Suppressor macrophage (primary cell): ENCODE measurements at regions not wholly inside any gene's neighbourhood (a gene's known extent, or its start where the extent isn't known, plus 50 kb on each side); places are given as distances from the start of the nearest gene placed in this dataset.
"Not testable (repeated sequence)": the region's sequence is repeated elsewhere in the genome, so short reads cannot be mapped to it uniquely, and the experiment has no call there.

Experiments used
- DNase-seq, 4 experiments: peaks; one replicate each; pipeline ENCODE4 v3.0.0-alpha.2; 2020 to 2022

DNA sequence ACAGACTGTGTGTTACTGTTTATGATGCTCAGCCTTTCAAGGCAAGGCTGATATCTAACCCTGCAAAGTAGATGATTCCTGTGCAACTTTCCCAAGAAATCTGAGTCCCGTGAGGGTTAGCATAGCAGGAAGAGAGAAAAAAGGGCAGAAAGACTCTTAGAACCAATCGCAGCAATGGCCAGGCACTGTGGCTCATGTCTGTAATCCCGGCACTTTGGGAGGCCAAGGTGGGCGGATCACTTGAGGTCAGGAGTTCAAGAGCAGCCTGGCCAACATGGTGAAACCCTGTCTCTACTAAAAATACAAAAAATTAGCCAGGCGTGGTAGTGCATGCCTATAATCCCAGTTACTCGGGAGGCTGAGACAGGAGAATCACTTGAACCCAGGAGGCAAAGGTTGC is 124.3 kb upstream of the CDH5 start:
- not testable (repeated sequence) for DNase-seq

DNA sequence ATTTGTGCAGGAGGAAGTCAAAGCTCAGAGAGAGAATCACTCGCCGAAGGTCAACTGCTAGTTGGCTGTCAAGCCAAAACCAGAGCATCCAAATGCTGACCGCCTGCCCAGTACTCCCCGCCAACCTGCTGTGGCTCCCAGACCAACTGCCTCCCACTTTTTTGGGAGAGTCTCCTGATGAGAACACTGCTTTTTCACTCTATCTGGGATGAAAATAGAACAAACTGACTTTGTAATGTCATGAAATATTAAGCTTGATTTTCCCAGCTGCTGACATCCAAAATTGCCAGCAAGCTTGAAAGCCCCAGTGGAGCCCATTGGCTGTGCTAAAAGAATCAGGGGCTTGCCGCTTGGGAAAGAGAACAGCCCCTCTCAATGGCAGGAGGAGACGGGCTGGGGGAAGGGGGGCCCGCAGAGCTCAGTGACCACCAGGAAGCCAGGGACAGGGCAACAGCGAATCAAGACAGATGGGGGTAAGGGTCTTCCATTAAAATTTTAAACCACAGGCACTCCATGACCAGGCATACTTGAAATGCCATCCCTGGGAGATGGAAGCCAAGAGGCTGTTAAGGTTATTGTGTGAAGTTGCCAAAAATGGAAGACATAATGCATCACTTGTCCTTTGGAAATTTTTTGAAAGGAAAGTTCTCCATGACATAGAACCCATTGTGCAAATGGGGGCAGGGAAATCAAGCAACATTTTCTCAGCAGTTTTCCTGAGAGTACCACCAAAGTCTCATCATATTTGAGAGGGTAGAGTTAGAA is 125.7 kb upstream of the CDH5 start:
- no peak for DNase-seq

DNA sequence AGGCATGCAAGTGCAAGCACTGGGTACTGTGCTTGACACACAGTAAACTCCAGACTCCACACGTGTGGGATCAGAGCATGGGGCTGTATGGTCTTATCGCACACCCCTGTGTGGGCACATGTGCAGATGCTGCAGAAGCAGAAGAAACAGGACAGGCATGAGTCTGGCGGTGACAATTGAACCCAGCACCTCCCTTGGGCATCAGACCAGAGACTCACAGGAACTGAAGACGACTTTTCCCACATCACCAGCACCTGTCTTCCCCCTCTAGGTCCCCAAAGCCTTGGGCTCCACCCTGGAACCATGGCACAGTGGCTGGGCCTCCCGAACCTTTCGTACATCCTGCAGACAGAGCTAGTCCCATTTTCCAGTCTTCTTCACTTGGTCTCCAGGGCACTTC is 126.4 kb upstream of the CDH5 start:
- DNase-seq = no peak

DNA sequence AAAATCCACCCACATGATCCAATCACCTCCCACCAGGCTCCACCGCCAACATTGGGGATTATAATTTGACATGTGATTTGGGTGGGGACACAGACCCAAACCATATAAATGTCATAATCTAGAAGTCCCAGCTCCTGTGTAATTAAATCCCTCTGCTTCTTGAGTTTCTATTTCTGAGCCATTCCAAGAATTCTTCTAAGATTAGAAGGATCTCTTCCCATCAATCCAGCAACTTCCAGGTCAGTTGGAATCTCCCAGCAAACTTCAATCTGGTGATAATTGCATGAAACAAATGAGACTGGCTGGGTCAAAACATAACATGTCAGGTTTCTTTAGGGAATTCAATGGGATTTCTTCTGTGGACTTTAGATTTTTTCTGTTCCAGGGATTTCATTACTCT is 127.8 kb upstream of the CDH5 start:
- DNase-seq = no peak

DNA sequence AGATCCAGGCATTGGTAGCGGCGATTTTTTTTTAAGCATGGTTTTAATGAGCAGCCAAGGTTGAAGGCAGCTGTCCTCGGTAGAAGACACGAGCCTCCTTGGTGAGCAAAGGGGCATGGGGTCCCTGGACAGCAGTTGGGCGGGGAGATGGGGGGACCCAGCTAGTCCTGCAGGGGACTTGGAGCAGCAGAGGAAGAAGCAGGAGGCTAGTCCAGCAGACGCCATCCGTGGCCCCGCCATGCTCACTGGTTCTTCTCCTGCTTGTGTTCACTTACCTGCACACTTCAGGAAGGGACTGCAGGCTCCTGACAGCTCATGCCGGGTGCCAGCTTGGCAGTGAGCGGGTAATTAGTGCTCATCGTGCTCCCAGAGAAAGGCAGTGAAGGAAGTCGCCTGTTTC is 130.2 kb upstream of the CDH5 start:
- DNase-seq = no peak

DNA sequence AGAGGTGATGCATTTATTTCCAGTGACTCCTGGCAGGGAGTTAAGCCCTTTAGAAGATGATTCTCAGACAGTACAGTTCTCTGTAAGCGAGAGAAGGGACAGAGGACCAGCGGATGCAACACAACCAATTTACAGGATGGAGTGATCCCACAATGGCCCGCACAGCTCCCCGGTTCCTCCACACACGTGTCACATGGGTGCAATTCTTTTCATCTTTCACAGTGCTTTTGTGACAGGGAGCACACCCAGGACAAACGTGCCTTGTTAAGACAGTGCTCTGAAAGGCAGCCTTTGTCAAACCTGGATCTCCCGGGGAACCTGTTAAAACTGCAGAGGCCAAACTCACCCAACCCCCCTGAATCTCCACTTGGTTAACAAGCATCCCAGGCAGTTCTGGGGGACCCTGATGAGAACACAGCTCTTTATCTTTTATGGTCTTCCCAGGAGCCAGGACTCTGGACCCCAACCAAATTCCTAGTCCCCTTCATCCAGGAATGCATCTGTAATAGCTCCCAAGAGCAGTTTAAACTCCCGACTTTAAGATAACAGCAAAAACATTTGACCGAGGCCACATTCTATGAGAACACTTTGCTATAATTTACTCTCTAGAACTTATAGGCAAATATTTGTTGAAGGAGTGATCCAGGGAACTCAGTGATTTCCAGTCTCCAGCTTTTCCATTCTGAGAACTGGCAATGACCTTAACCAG is 134.9 kb upstream of the CDH5 start:
- no peak for DNase-seq

DNA sequence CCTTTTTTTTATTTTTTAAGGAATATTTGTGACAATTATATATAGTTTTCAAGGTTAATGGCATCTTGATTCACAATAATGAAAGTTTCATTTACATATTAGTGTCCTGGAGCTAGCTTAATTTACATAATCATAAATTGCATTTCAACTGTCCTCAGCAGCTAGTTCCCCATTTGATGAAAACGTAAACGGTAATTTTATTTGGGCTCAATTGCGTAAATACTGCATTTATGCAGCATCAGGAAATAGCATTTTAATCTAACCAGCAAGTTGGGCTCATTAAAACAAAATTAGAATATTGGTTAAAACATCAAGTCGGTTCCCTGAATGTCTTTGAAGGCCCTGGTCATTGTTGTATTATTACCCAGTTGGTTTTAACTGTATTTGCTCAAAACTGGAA is 136.8 kb upstream of the CDH5 start:
- peak in 2 of 4 experiments; percentile 17 to 38 for DNase-seq

DNA sequence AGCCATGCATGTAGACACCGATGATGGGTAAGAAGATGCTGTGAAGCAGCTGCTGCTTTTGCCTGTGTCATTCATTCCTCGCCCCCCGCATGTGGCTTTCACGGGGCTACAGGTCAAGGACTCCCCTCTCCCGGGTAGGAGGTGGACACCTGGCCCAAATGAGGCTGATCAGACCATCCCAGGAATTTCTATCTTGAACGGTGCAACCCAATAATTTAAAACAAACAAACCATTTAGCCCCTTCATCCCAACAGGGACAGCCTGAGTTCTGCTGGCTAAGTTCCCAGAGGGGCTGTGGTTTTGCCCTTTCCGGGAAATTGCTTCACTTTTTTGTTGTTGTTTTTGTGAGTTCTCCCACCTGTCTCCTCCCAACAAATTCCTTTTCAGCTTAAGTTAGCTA is 137.7 kb upstream of the CDH5 start:
- DNase-seq = no peak

DNA sequence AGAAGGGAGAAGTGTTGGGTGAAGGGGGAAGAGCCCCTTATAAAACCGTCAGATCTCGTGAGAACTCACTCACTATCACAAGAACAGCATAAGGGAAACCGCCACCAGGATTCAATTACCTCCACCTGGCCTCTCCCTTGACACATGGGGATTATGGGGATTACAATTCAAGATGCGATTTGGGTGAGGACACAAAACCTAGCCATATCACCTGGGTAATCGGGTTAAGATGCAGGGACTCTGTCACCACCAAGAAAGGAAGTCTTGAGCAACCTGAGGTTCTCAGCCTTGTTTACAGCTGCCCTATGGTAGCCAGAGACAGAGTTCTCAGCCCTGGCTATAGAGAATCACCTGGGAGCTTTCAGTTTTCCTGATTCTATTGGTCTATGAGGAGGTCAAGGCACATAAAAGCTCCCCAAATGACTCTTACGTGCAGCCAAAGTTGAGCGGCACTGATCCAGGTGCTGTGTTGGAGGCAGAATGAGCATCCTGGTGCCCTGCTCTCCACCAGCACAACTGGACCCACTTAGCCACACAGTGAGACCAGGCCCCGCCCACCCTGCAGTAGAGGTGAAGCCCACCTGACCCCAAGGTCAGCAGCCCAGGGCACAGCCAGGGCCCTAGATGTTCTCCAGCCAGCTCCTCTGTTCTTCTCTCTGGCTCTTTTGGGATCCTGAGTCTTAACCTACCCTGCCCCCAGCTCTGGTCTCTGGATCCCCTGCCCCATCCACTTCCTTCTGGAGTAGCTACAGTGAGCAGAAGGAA is 138.5 kb upstream of the CDH5 start:
- DNase-seq = peak in 1 of 4 experiments; percentile 22

DNA sequence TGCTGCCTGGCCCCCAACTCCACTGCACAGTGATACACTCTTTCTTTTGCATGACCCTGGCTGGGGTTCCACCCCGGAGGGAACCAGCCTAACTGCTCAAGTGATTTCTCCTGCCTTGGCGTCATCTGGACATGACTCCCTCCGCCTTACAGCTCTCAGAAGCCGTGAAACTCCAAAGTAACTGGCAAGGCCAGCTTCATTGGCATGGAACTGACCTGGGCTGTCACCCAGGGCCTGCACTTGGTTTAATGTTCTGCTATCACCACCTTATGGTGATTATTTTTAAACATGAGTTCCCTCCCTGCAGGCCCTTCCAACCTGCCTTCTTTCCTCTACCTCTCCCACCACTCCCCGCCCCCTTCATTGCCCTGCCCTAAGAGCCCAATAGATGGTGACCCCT is 139.7 kb upstream of the CDH5 start:
- DNase-seq = no peak

DNA sequence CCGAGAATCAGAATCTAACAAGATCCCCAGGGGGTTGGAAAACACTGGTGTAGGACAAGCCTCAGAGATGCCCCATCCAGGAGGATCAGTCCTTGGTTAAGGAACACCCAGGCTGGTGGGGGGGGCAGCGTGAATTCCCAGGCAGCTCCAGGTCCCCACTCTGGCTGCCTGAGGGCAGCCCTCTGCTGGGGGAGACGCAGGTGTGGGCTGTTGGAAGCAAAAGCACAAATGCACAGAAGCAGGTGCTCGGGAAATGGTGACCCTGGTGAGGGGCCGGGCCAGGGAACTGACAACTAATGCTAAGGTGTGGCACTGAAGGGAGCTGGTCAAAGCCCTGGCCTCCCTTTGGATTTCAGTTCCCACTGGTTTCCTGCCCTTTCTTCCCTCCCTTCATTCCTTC is 140.8 kb upstream of the CDH5 start:
- no peak for DNase-seq

DNA sequence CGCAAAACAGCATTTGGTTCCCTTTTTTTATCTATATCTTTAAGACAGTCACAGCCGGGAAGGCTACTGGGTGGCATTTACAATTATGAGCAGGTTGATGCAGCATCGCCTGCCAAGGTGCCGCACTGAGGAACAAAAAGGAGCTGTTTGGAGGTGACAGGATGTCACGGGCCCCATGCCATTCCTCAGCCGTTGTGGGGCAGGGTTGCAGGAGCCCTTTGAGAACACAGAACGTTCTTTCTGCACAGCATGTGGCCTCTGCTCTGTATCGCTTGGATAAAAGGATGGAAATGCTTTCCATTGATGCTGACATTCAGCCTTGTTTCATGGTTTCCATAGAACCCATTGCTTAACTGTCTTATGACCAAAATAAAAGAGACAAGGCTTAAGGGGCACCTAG is 141.9 kb upstream of the CDH5 start:
- DNase-seq = no peak

DNA sequence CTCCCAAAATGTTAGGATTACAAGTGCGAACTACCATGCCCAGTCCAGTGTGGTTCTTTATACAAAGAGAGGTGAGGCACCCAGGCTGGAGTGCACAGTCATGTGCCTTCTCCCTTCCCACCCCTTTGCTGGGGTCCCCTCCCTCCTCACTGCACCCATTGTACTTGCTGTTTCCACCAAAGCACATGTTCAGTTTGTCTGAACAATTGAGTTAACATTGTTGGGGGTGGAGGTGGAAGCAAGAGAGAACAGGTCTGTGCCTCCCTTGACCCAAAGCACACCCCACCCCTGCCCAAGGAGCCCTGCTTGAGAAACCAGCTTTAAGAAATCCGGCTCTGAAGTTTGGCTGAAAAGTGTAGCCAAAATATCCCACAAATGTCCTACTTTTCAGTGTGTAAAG is 142.3 kb upstream of the CDH5 start:
- no peak for DNase-seq

DNA sequence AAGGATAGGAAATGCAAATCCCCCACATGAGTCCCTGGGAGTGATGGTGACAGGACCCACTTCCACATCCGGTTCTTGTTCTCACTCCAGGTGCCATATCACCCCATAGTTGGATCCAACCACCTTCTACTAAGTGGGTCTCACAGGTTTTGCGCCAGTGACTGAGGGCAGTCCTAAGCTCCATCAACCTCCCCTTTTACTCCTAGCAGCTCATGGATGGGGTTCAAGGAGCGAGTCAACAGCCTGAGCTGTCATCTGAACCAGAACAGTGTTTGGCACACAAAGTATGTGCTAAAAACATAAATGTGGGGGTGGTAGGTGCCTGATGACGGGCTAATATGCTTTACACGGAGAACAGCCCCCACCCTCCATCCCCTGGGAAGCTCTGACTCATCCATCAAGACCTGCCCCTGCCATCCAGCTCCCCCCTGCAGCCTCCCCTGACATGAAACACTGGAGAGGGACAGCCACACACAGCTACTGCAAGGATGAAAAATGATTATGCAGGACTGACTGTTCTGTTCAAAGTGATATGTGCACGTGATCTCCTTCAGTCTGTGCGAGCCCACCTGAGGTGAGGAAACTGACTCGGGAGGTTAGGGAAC is 143.2 kb upstream of the CDH5 start:
- no peak for DNase-seq

DNA sequence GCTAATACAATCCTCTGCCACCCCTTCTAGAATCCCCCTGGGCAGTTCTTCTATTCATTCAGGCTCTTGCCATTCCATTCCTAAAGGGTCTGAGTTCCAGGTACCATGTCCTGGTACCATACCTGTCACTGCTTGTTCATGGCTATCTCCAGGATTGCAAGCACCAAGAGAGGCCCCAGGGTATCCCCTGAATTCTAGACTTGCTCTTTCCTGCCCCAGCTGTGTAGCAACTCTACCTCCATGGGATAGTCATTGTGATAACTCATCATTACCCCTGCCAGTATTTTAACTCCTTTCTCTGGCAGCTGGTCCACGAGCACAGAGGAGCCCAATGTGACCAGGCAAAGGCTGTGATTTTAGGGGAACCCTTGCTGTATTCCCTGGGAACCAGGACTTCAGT is 143.7 kb upstream of the CDH5 start:
- DNase-seq = no peak

DNA sequence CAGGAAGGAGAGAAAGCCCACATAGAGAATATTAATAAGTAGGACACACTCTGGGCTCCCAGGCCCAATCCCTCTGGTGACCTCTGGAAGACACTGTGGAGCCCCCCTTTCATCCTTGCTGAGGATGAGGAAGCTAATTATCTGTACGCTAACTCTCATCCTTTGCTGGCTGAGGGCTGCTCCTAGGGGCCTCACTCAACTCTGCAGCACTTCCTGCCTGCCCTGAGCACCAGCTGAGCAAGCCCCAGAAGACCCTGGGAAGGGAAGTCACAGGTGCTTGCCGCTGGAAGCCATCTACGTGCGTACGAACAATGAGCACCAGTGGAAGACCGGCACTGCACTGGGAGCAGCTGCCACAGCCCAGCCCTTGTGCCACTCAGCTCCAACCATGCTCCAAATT is 145.8 kb upstream of the CDH5 start:
- DNase-seq = no peak

DNA sequence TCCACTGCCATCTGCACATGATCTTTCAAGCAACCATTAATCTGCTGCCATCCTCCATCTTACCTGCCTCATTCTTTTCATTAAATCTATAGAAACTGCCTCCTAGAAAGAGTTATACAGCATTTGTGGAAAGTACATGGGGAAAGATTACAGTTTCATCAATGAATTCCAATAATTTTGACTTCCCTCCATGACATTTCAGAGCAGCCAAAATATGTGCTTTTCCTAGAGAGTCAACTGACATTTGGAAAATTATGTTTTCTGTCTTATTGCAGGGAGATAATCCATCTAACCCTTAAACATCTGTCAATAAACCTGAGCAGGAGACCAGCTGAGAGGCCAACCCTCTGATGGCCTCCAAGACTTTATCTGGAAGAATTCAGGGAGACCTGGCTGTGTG is 147.0 kb upstream of the CDH5 start:
- DNase-seq = no peak

DNA sequence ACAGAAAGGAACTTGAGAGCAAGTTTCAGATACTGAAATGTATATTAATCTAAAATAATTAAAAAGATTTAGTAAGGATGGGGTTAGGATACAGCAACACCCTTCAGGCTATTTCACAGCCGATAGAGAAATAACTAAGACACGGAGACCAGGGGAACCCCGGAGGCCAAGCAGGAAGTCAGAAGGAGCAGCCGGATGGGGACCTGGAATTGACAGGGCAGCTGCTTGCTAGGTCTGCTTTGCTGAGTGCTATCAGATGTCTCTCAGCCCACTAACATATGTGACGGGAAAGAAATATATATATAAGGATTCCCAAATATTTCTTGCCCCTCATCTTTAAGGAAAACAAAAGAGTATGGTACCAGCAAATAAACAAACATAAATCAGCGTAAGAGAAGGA is 154.1 kb upstream of the CDH5 start:
- peak; percentile 8 to 46 (median 30) for DNase-seq

DNA sequence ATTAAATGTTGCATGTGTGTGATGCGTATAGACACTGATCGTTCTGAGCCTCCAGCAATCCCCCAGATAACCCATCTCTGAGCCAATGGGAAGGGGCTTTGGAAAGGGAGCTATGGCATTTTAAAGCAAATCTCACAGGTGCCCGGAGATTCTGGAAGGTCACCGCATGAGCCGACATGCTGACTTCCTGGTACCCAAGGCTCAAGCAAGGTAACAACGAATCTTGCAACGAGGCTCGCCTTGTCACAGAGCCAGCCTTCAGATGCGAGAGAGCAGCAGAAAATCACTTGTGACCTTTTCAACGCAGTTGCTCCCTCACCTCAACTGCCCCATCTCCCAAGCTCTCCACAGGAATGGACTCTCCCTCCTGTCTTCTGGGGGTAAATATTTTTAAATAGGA is 154.8 kb upstream of the CDH5 start:
- DNase-seq = no peak

DNA sequence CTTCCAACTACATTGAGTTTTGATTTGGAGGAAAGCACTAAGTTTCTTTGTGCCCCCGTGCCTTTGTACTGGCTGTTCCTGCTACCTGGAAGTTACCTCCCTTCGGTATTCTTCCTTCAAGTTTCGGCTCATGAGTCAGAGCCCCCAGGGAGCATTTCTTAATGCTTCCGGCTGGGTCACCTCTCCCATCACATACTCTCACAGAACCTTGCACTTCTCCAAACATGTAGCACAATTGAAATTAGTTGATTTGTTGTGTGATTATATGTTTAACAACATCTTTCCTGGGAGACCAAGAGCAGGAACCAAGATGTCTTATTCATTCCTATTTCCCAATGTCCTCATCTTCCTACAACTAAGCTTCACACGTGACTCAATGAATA is 158.6 kb upstream of the CDH5 start:
- peak; percentile 5 to 35 (median 26) for DNase-seq

DNA sequence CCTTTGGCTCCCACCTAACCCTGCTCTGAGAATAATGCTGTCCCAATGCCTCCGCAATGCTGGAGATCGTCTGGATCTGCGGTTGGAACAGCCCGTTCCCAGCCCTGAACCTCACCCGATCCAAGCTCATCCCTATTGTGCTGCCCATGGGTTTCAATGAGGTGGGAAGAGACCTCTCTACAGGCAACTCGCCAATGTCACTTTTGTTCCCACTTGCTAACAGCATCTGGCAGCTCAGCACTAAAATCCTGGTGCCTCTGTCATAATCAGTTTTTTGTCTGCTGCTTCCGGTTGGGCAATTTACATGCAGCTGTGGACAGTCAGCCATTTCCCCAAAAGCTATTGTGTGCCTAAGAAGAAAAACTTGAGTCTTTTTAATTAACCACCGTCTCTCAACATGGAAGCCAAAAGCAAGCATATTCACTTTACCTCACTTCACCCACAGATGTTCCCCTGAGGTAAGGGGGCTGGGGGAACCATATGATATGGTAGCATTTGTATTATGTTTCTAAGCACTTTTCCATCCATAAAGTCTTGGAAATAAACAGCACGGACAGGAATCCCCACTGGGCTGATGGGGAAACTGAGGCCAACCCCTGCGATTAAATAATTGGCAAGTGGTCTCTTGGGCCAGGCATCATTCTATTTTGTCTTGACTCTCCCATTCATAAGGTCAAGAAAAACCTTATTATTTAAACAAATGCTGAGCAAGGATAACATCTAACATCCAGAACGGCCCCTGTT is 159.2 kb upstream of the CDH5 start:
- peak; percentile 81 to 93 (median 86) for DNase-seq

DNA sequence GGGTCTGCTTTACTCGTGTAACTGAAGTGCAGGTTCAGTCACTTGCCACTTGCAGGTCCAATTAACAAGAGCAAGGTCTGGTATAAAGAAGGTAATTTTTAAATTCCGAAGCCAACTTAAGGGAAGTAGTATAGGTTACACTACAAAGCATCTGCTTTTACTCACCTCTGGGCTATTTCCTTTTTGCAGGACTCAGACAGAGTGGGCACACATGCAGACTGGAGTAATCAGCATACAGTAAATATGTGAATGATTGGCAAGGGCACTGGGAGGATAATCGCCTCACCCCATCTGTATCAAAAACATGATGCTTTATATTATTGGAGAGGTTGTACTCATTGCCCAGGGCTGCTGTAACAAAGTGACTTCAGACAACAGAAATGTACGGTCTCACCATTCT is 160.1 kb upstream of the CDH5 start:
- no peak for DNase-seq
